Activated naive CD4-positive, alpha-beta T cell treated with anti-CD3 and anti-CD28 coated beads, Interleukin-2, amount 50 U/mL, for 72 hours (primary cell): ENCODE measurements at regions not wholly inside any gene's neighbourhood (a gene's known extent, or its start where the extent isn't known, plus 50 kb on each side); places are given as distances from the start of the nearest gene placed in this dataset.

Source experiments
- ATAC-seq, 2 donors: fragments of 150-1000 bp; cut with Tn5 transposase; 2 replicates each; pipeline ENCODE4 v1.10.0; 2021; ENCODE audit warnings: mild to moderate bottlenecking in 2 of 2, moderate library complexity in 2 of 2
- DNase-seq, 2 donors: peaks; one replicate each; pipeline ENCODE4 v3.0.0; 2021 to 2022; ENCODE audit warnings: low spot score in 2 of 2
- H3K27ac Mint-ChIP-seq, 2 donors: one replicate each; pipeline ENCODE4 v1.8.0; 2022; ENCODE audit warnings: mild to moderate bottlenecking in 2 of 2, mixed read lengths in 2 of 2
- H3K36me3 Mint-ChIP-seq, 2 donors: one replicate each; pipeline ENCODE4 v1.8.0; 2022; ENCODE audit warnings: mixed read lengths in 2 of 2
- H3K9me3 Mint-ChIP-seq, 2 donors: one replicate each; pipeline ENCODE4 v1.8.0; 2022; ENCODE audit warnings: mixed read lengths in 2 of 2

- no peaks in the 10 kb centered on the region for H3K9me3 Mint-ChIP-seq
- H3K36me3 Mint-ChIP-seq = no peaks in the 10 kb centered on the region
- DNase-seq (no peak), ATAC-seq (no peak)
- H3K27ac Mint-ChIP-seq = no peak overlapping the region
Measured at GRCh38 chr2:10500601-10501361, 52.7 kb upstream of the ODC1 start.

- H3K9me3 Mint-ChIP-seq = no peaks in the 10 kb centered on the region
- H3K36me3 Mint-ChIP-seq = no peaks in the 10 kb centered on the region
- H3K27ac Mint-ChIP-seq = no peak overlapping the region
- DNase-seq (no peak), ATAC-seq (no peak)
Measured at GRCh38 chr2:10499911-10500521, 51.9 kb upstream of the ODC1 start.

GRCh38 chr2:10499275-10499907 is 51.3 kb upstream of the ODC1 start:
- H3K36me3 Mint-ChIP-seq = no peaks in the 10 kb centered on the region
- ATAC-seq (no peak), DNase-seq (no peak)
- no peaks in the 10 kb centered on the region for H3K9me3 Mint-ChIP-seq
- no peak overlapping the region for H3K27ac Mint-ChIP-seq

GRCh38 chr2:10498525-10499274 is 50.6 kb upstream of the ODC1 start:
- ATAC-seq (no peak), DNase-seq (no peak)
- H3K36me3 Mint-ChIP-seq = no peaks in the 10 kb centered on the region
- no peaks in the 10 kb centered on the region for H3K9me3 Mint-ChIP-seq
- no peak overlapping the region for H3K27ac Mint-ChIP-seq
